ENCODE measurements at regions not wholly inside any gene's neighbourhood (a gene's known extent, or its start where the extent isn't known, plus 50 kb on each side); places are given as distances from the start of the nearest gene placed in this dataset.
A peak's percentile ranks its signal among the peaks of the same experiment; 100 is the strongest.

- H3K9me3 ChIP-seq = no peaks in the 10 kb centered on the region
- intact Hi-C loops (cut with DNase I; ENCODE audit: low total_unique reads) = no loop called here
- no peaks in the 10 kb centered on the region for H3K27me3 ChIP-seq
- no peak overlapping the region for H3K4me3 ChIP-seq
- peak overlapping the region in 3 of 4 donors; percentile 27 to 38 (median 31) for H3K27ac ChIP-seq
- WGBS, 2 donors (ENCODE audit: low coverage in 1 of 2) = 74 to 82% methylated on average over 12 of the region's 12 CpGs
- TF ChIP-seq CTCF (IDR thresholded peaks at IDR 0.05) (no peak), POLR2A (IDR thresholded peaks at IDR 0.05) (no peak), EP300 (IDR thresholded peaks at IDR 0.05; ENCODE audit: low read depth) (no peak), POLR2AphosphoS5 (IDR thresholded peaks at IDR 0.05) (no peak)
- no peaks in the 10 kb centered on the region for H3K36me3 ChIP-seq
- peaks cover 0 to 18% (median 0%) of the 10 kb centered on the region in 4 donors for H3K4me1 ChIP-seq
- DNase-seq = no peak
- in situ Hi-C loops (cut with MboI; ENCODE audit: low pct_ligation_motif_present in 1 of 4, low pct_unique_long_range_greater_than_20kb in 1 of 4, low sequenced_read_pairs in 3 of 4) = no loop called here
Observed at GRCh38 chr18:76554547-76555222, 59.6 kb upstream of the ZNF516 start.

DNA sequence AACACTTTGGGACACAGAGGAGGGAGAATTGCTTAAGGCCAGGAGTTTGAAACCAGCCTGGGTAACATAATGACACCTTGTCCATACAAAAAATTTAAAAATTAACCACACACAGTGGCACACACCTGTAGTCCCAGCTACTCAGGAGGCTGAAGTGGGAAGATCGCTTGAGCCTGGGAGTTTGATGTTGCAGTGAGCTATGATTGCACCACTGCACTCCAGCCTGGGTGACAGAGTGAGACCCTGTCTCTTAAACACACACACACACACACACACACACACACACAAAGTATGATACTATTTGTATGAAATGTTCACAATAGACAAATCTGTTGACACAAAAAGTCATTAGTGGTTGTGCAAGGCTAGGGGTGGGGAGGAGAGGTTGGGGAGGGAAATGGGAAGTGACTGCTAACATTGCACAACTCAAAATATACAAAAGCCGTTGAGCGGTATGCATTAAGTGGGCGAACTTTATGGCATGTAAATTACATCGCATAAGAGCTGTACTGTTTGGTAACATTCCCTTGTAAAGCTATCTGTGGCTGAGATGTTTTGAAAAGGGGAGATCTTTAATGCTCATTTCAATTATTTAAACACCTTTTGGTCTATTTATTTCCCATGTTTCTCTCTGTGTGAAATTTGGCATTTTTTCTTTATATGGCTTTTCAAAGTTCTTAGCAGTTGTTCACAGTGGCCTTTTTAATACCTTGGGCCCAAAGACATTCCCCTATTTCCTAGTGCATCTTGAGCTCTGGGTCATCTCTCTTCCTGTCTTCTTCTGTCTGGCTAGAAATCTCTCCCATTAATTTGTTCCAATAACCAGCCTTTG, 58.9 kb upstream of the ZNF516 start:
- H3K27me3 ChIP-seq = no peaks in the 10 kb centered on the region
- H3K36me3 ChIP-seq = no peaks in the 10 kb centered on the region
- H3K27ac ChIP-seq = peak overlapping the region; percentile 8 to 38 (median 29)
- DNase-seq = no peak
- no peak overlapping the region for H3K4me3 ChIP-seq
- no peak for TF ChIP-seq EP300 (IDR thresholded peaks at IDR 0.05; ENCODE audit: low read depth)
- no peak for TF ChIP-seq POLR2A (IDR thresholded peaks at IDR 0.05)
- no peak for TF ChIP-seq CTCF (IDR thresholded peaks at IDR 0.05)
- peak in 1 of 3 donors; percentile 7 for TF ChIP-seq POLR2AphosphoS5 (IDR thresholded peaks at IDR 0.05)
- 28 to 58% methylated on average over 2 to 5 of the region's 5 CpGs for WGBS, 2 donors (ENCODE audit: low coverage in 1 of 2)
- intact Hi-C loops (cut with DNase I; ENCODE audit: low total_unique reads) = no loop called here
- H3K4me1 ChIP-seq = peaks cover 0 to 11% (median 0%) of the 10 kb centered on the region in 4 donors
- H3K9me3 ChIP-seq = no peaks in the 10 kb centered on the region
- in situ Hi-C loops (cut with MboI; ENCODE audit: low pct_ligation_motif_present in 1 of 4, low pct_unique_long_range_greater_than_20kb in 1 of 4, low sequenced_read_pairs in 3 of 4) = no loop called here

GRCh38 chr18:76548541-76548940, 53.5 kb upstream of the ZNF516 start:
- Histone ChIP-seq H3K36me3 (no peaks in the 10 kb centered on the region), H3K9me3 (no peaks in the 10 kb centered on the region), H3K27me3 (no peaks in the 10 kb centered on the region), H3K4me3 (no peak overlapping the region), H3K27ac (no peak overlapping the region), H3K4me1 (no peaks in the 10 kb centered on the region)
- in situ Hi-C loops (cut with MboI; ENCODE audit: low pct_ligation_motif_present in 1 of 4, low pct_unique_long_range_greater_than_20kb in 1 of 4, low sequenced_read_pairs in 3 of 4) (no loop called here), intact Hi-C loops (cut with DNase I; ENCODE audit: low total_unique reads) (no loop called here)
- no peak for DNase-seq
- TF ChIP-seq POLR2AphosphoS5 (IDR thresholded peaks at IDR 0.05) (no peak), CTCF (IDR thresholded peaks at IDR 0.05) (no peak), POLR2A (IDR thresholded peaks at IDR 0.05) (no peak), EP300 (IDR thresholded peaks at IDR 0.05; ENCODE audit: low read depth) (no peak)
- WGBS, 2 donors (ENCODE audit: low coverage in 1 of 2) = 92% methylated on average over 12 of the region's 12 CpGs; no CpG with 5 or more reads in 1 of the 2 donors

DNA sequence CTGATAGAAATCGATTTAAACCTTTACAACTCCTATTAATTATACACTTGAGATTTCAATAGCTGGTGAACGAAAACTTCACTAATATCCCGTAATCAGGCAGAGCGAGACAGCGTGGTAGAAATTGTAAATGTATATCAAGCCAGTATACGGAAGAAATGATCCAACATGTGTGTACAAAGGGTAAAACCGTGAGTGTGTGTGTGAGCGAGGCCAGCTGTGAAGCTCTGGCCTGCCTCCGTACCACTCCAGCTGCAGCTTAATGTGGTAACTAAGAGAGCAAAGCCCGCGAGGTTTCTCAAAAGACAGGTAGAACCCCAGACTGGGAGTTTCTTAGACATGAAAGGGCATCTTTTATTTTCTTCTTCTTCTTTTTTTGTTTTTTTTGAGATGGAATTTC, 52.3 kb upstream of the ZNF516 start:
- no peak for TF ChIP-seq EP300 (IDR thresholded peaks at IDR 0.05; ENCODE audit: low read depth)
- TF ChIP-seq POLR2A (IDR thresholded peaks at IDR 0.05) = no peak
- no peak for TF ChIP-seq POLR2AphosphoS5 (IDR thresholded peaks at IDR 0.05)
- no peak for TF ChIP-seq CTCF (IDR thresholded peaks at IDR 0.05)
- Histone ChIP-seq H3K4me1 (no peaks in the 10 kb centered on the region), H3K27ac (no peak overlapping the region), H3K27me3 (no peaks in the 10 kb centered on the region), H3K9me3 (no peaks in the 10 kb centered on the region), H3K36me3 (no peaks in the 10 kb centered on the region), H3K4me3 (no peak overlapping the region)
- no peak for DNase-seq
- in situ Hi-C loops (cut with MboI; ENCODE audit: low pct_ligation_motif_present in 1 of 4, low pct_unique_long_range_greater_than_20kb in 1 of 4, low sequenced_read_pairs in 3 of 4) = no loop called here
- intact Hi-C loops (cut with DNase I; ENCODE audit: low total_unique reads) = no loop called here
- WGBS, 2 donors (ENCODE audit: low coverage in 1 of 2) = 77 to 81% methylated on average over 11 of the region's 11 CpGs

All from transverse colon (tissue), 4 donors.